ENCODE measurements at regions not wholly inside any gene's neighbourhood (a gene's known extent, or its start where the extent isn't known, plus 50 kb on each side); places are given as distances from the start of the nearest gene placed in this dataset.
A peak's percentile ranks its signal among the peaks of the same experiment; 100 is the strongest.

DNA sequence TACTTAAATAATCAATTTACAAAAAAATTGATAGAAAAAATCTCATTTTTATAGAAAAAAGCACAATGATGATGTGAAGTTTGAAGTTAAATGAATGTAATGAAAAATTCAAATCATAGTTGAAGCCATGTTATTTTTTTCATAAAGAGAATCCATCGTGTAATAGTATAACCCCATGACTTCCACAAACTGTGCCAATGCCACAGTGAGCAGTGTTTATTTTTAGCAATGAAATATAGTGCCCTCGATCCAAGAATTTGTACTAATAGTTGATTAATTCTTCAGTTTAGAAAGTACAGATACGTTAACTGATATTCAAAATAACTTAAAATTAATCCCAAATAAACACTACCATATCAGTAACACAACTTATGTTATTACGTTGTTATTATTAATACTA, 225.9 kb downstream of the PTPRC start:
- H3K36me3 ChIP-seq (ENCODE audit: insufficient read depth, low read length): no peaks in the 10 kb centered on the region
- H3K27me3 ChIP-seq (ENCODE audit: control insufficient read depth, insufficient read depth, low read length): no peaks in the 10 kb centered on the region
- H3K9ac ChIP-seq (ENCODE audit: low read depth, low read length): no peak overlapping the region
- peaks cover 6% of the 10 kb centered on the region for H3K4me1 ChIP-seq (ENCODE audit: control insufficient read depth, insufficient read depth, low read length)
- no peak overlapping the region for H3K4me2 ChIP-seq (ENCODE audit: low read length)
- no peaks in the 10 kb centered on the region for H3K9me3 ChIP-seq (replicated peaks; ENCODE audit: low read length)
- H3K4me3 ChIP-seq (ENCODE audit: low read length): no peak overlapping the region

DNA sequence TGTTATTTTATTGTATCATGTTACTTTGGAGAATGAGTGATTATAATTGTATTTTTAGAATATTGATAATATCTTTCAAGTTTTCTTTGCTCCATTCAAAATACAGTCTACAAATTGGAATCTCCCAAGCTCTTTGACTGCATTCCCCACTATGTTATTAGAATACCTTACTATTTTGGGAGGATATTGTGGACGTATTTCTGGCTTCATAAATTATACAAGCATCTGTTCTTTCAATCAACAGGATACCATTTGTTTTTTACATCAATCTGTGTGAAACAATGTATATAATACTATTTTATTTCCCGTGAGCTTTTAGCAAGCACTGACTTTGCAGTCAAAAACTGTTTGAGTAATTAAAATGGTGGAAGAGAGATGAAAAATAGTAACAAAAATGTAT, 226.5 kb downstream of the PTPRC start:
- Histone ChIP-seq H3K36me3 (ENCODE audit: insufficient read depth, low read length) (no peaks in the 10 kb centered on the region), H3K9ac (ENCODE audit: low read depth, low read length) (no peak overlapping the region), H3K4me3 (ENCODE audit: low read length) (no peak overlapping the region), H3K4me1 (ENCODE audit: control insufficient read depth, insufficient read depth, low read length) (peaks cover 6% of the 10 kb centered on the region), H3K9me3 (replicated peaks; ENCODE audit: low read length) (no peaks in the 10 kb centered on the region), H3K4me2 (ENCODE audit: low read length) (no peak overlapping the region), H3K27me3 (ENCODE audit: control insufficient read depth, insufficient read depth, low read length) (no peaks in the 10 kb centered on the region)

DNA sequence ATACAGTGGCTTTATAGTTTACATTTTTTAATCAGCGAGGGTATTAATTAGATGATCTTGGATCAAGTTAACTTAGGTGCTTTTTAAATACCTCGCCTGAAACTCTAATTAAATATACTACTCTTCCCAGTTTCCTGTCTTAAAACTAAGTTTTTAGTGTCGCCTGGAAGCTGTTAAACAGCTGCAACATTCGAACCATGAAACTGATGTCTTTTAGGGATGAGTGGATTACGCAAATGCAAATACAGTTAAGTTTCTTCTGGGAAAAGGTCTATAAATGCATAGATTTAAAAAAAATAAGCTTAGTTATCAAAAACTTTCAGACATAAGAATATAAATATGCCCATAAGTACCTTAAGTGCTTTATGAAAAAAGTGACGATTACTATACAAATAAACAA, 228.3 kb downstream of the PTPRC start:
- Histone ChIP-seq H3K9me3 (replicated peaks; ENCODE audit: low read length) (no peaks in the 10 kb centered on the region), H3K9ac (ENCODE audit: low read depth, low read length) (no peak overlapping the region), H3K4me3 (ENCODE audit: low read length) (no peak overlapping the region), H3K27me3 (ENCODE audit: control insufficient read depth, insufficient read depth, low read length) (no peaks in the 10 kb centered on the region), H3K4me2 (ENCODE audit: low read length) (no peak overlapping the region), H3K4me1 (ENCODE audit: control insufficient read depth, insufficient read depth, low read length) (peaks cover 6% of the 10 kb centered on the region), H3K36me3 (ENCODE audit: insufficient read depth, low read length) (no peaks in the 10 kb centered on the region)

DNA sequence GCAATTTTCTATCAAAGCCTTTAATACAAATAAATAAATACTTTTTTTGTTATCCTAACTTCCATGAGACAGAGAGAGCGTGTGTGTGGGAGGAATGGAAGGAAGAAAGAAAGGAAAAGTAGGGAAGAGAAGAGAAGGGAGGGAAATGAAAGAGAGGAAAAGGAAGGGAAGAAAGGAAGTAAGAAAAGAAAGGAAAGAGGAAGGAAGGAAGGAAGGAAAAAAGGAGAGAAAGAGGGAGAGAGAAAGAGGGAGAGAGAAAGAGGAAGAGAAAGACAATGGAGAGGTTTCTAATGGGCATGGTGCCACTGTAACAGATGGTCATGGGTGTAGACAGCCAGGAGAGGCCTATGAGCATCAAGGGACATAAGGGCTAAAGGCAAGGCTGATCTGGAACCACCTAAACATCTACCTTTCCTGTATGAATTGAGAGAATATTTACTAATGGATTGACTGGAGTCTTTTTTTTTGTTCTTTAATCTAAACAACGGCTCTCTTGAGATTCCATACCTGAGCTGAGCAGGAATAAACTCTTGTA, 234.9 kb downstream of the PTPRC start:
- H3K4me3 ChIP-seq (ENCODE audit: low read length): no peak overlapping the region
- peaks cover 6% of the 10 kb centered on the region for H3K4me1 ChIP-seq (ENCODE audit: control insufficient read depth, insufficient read depth, low read length)
- H3K36me3 ChIP-seq (ENCODE audit: insufficient read depth, low read length): peaks cover 5% of the 10 kb centered on the region
- H3K9ac ChIP-seq (ENCODE audit: low read depth, low read length): no peak overlapping the region
- no peaks in the 10 kb centered on the region for H3K27me3 ChIP-seq (ENCODE audit: control insufficient read depth, insufficient read depth, low read length)
- no peak overlapping the region for H3K4me2 ChIP-seq (ENCODE audit: low read length)
- no peaks in the 10 kb centered on the region for H3K9me3 ChIP-seq (replicated peaks; ENCODE audit: low read length)

DNA sequence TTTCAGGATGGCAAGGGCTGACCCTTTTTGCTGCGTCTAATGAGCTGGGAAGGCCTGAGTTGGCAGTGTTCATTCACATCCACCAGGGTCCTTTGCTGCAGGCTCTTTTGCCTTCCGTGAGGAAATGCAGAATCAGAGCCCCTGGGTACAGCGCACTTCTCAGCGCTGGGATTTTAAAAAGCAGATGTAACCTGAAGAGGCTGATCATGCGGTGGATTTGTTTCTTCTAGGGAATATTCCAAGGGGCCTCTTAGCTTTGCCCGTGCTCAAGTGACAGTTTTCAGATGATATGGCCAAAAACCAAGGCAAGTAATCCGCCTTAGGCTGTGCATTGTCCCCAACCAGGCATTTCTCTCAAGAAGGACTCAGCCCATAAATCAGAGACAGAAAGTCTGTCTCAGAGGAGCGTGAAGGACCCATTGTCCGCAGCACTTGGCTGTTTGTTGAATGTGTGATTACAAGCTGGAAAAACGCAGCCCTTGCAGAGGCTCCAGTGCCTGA, 237.6 kb downstream of the PTPRC start:
- Histone ChIP-seq H3K9ac (ENCODE audit: low read depth, low read length) (no peak overlapping the region), H3K36me3 (ENCODE audit: insufficient read depth, low read length) (peaks cover 5% of the 10 kb centered on the region), H3K4me2 (ENCODE audit: low read length) (peak overlapping the region; percentile 41), H3K9me3 (replicated peaks; ENCODE audit: low read length) (no peaks in the 10 kb centered on the region), H3K4me3 (ENCODE audit: low read length) (no peak overlapping the region), H3K27me3 (ENCODE audit: control insufficient read depth, insufficient read depth, low read length) (no peaks in the 10 kb centered on the region), H3K4me1 (ENCODE audit: control insufficient read depth, insufficient read depth, low read length) (peaks cover 27% of the 10 kb centered on the region)

DNA sequence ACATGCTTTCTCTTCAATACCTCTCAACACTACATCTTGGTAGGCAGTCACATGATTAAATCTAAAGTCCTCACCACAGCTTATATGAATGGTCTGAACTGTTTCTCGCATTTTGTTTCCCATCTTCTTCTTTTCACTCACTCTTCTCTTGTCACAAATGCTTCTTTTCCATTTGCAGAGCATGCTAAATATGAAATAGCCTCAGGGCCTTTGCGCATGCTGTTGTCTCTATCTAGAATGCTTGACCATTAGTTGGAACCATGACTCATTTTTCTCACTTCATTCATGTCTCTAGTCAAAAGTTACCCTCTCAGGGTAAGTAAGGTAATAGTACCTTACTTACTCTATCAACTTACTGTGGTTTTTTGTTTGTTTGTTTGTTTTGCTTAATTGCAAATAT, 239.7 kb downstream of the PTPRC start:
- no peaks in the 10 kb centered on the region for H3K9me3 ChIP-seq (replicated peaks; ENCODE audit: low read length)
- H3K4me1 ChIP-seq (ENCODE audit: control insufficient read depth, insufficient read depth, low read length): peaks cover 36% of the 10 kb centered on the region
- no peak overlapping the region for H3K4me3 ChIP-seq (ENCODE audit: low read length)
- no peaks in the 10 kb centered on the region for H3K27me3 ChIP-seq (ENCODE audit: control insufficient read depth, insufficient read depth, low read length)
- no peak overlapping the region for H3K4me2 ChIP-seq (ENCODE audit: low read length)
- H3K36me3 ChIP-seq (ENCODE audit: insufficient read depth, low read length): peaks cover 5% of the 10 kb centered on the region
- H3K9ac ChIP-seq (ENCODE audit: low read depth, low read length): no peak overlapping the region

DNA sequence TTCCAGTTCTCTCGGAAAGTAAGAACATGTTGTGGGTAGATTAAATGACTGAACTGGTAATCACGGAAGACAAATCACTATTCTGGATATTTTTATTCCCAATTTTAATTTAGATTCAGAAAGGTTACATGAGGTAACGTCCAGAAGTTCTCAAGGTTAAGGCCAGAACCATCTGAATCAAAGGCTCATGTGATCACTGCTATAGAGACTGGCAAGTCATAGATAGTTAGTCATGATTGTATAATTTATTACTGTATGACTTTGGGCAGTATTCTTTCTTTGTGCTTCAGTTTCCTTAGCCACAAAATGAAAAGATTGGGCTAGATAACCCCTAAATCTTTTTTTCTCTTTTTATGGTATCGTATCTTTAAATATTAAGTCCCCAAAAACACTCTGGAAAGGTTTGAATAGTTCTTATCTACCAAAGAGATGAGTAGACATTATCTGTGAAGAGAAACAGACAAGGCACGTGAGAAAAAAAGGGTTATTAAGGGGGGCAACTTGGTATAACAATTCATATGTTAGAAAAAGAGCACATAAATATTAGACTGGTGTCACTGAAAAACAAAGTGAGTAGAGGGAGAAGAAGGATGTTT, 241.0 kb downstream of the PTPRC start:
- H3K36me3 ChIP-seq (ENCODE audit: insufficient read depth, low read length): no peaks in the 10 kb centered on the region
- no peaks in the 10 kb centered on the region for H3K9me3 ChIP-seq (replicated peaks; ENCODE audit: low read length)

DNA sequence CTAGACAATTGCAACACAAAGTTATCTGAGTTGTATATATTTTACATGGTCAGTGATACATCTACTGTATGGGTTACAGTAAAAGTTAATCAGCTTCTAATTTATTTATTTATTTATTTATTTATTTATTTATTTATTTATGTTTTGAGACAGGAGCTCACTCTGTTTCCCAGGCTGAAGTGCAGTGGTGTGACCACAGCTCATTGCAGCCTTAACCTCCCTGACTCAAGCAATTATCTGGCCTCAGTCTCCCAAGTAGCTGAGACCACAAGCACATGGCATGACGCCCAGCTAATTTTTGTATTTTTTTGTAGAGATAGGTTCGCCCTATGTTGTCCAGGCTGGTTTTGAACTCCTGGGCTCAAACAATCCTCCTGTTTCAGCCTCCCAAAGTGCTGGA, 241.6 kb downstream of the PTPRC start:
- peak overlapping the region; percentile 52 for H3K4me2 ChIP-seq (ENCODE audit: low read length)
- peaks cover 36% of the 10 kb centered on the region for H3K4me1 ChIP-seq (ENCODE audit: control insufficient read depth, insufficient read depth, low read length)
- H3K27me3 ChIP-seq (ENCODE audit: control insufficient read depth, insufficient read depth, low read length): no peaks in the 10 kb centered on the region
- H3K9ac ChIP-seq (ENCODE audit: low read depth, low read length): peak overlapping the region; percentile 37
- H3K36me3 ChIP-seq (ENCODE audit: insufficient read depth, low read length): no peaks in the 10 kb centered on the region
- no peak overlapping the region for H3K4me3 ChIP-seq (ENCODE audit: low read length)
- H3K9me3 ChIP-seq (replicated peaks; ENCODE audit: low read length): no peaks in the 10 kb centered on the region

More for the DNA sequence above, 241.0 kb downstream of the PTPRC start:
- H3K4me2 ChIP-seq (ENCODE audit: low read length): peak overlapping the region; percentile 18
- peak overlapping the region; percentile 37 for H3K9ac ChIP-seq (ENCODE audit: low read depth, low read length)
- no peak overlapping the region for H3K4me3 ChIP-seq (ENCODE audit: low read length)
- no peaks in the 10 kb centered on the region for H3K27me3 ChIP-seq (ENCODE audit: control insufficient read depth, insufficient read depth, low read length)
- H3K4me1 ChIP-seq (ENCODE audit: control insufficient read depth, insufficient read depth, low read length): peaks cover 36% of the 10 kb centered on the region

DNA sequence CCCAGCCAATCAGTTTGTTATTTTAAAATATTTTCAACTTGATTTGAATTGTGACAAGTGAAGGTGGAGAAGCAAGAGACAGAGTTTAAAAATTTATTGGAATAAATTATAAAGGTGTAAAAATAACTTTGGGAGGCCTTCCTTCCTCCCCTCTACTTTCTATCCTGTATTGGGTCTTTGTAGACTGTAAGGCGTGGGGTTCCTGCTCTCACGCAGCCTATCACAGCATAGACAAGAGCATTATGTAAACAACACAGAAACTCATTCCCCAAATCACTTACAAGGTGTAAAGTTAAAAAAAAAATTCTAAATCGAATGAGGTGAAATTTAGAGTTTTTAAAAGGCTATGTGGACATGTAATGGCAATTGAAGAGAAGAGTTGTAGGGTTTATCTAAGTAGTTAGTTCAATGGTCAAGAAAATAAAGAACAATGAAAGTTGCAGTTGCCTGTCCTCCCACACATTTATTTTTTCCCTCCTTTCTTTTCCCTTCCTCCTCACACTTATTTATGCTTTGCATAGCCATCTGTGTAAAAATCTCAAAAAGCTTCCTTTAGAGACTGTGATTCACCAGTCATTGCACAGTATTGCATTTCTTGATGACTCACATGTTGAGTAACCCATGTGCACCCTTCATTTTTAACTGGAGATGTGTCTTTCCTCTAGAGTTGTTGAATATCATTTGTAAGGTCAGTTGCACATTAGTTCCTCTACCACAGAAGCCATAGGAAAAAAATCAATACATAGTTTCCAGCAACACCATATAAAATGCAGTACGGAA, 242.2 kb downstream of the PTPRC start:
- Histone ChIP-seq H3K4me2 (ENCODE audit: low read length) (peak overlapping the region; percentile 52), H3K4me1 (ENCODE audit: control insufficient read depth, insufficient read depth, low read length) (peaks cover 36% of the 10 kb centered on the region), H3K36me3 (ENCODE audit: insufficient read depth, low read length) (no peaks in the 10 kb centered on the region), H3K9me3 (replicated peaks; ENCODE audit: low read length) (no peaks in the 10 kb centered on the region), H3K27me3 (ENCODE audit: control insufficient read depth, insufficient read depth, low read length) (no peaks in the 10 kb centered on the region), H3K4me3 (ENCODE audit: low read length) (no peak overlapping the region), H3K9ac (ENCODE audit: low read depth, low read length) (peak overlapping the region; percentile 48)

DNA sequence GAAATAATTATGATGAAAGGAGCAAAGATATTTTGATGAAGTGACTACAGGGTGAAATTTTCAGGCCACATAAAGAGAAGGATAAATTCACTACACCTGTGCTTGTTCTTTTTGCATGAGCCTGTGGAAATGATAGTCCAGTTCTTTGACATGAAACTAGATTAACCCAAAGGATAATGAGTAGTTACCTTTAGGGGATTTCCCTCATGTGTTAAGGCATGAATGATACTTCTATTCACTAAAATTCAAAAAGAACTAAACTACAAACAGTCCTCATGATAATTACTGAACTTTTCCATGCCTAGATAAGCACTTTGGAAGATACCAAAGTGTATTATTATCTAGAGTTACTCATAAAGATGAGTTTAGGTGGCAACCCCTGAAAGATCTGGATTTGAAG, 244.3 kb downstream of the PTPRC start:
- no peaks in the 10 kb centered on the region for H3K36me3 ChIP-seq (ENCODE audit: insufficient read depth, low read length)

DNA sequence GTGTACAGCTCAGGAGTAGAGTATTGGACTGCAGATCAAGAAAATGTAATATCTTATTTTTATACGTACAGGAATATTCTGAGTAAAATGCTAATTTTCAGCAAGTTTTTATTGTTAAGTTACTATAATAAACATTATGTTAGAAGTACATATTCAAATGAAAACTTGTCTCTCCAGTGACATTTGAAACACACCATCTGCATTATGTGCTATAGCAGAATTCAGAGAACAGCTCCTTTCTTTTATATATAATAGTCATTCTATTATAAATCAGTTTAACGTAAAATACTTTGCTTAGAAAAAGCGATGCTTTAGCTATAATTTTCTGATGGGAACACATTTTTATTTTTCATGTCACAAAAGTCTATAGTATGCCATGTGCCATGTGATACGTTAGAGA, 249.0 kb downstream of the PTPRC start:
- Histone ChIP-seq H3K9me3 (replicated peaks; ENCODE audit: low read length) (no peaks in the 10 kb centered on the region), H3K27me3 (ENCODE audit: control insufficient read depth, insufficient read depth, low read length) (no peaks in the 10 kb centered on the region), H3K9ac (ENCODE audit: low read depth, low read length) (no peak overlapping the region), H3K4me1 (ENCODE audit: control insufficient read depth, insufficient read depth, low read length) (peaks cover 37% of the 10 kb centered on the region), H3K36me3 (ENCODE audit: insufficient read depth, low read length) (no peaks in the 10 kb centered on the region), H3K4me3 (ENCODE audit: low read length) (no peak overlapping the region), H3K4me2 (ENCODE audit: low read length) (no peak overlapping the region)

More for the DNA sequence above, 244.3 kb downstream of the PTPRC start:
- no peak overlapping the region for H3K9ac ChIP-seq (ENCODE audit: low read depth, low read length)
- H3K4me2 ChIP-seq (ENCODE audit: low read length): no peak overlapping the region
- no peaks in the 10 kb centered on the region for H3K27me3 ChIP-seq (ENCODE audit: control insufficient read depth, insufficient read depth, low read length)
- no peaks in the 10 kb centered on the region for H3K9me3 ChIP-seq (replicated peaks; ENCODE audit: low read length)
- H3K4me1 ChIP-seq (ENCODE audit: control insufficient read depth, insufficient read depth, low read length): peaks cover 31% of the 10 kb centered on the region
- no peak overlapping the region for H3K4me3 ChIP-seq (ENCODE audit: low read length)

All from skeletal muscle satellite cell (primary cell).